HepG2 (cell line): ENCODE measurements at regions not wholly inside any gene's neighbourhood (a gene's known extent, or its start where the extent isn't known, plus 50 kb on each side); places are given as distances from the start of the nearest gene placed in this dataset.

Experiments used
- ATAC-seq: fragments of 200-7000 bp; cut with Tn5 transposase; 3 replicates; pipeline ENCODE4 v1.9.1; 2020; ENCODE audit warnings: mild to moderate bottlenecking, moderate library complexity
- BruUV-seq: library from RNA; stranded (reverse); fragments of 400-500 nt; replicated peaks from 2 replicates; lab custom pipeline; 2021; lab: Mats Ljungman, UMichigan
- CTCF ChIA-PET: fragments of 300-600 bp; formaldehyde crosslinking; extraction: SDS; loops from one replicate; lab custom pipeline; 2021; ENCODE audit warnings: low total read pairs, inconsistent platforms, low intra/inter-chr PET ratio; lab: Yijun Ruan, JAX
- POLR2A ChIA-PET: fragments of 350-600 bp; sonication (Branson Sonifier 250); formaldehyde crosslinking; loops from one replicate; lab custom pipeline; 2020; ENCODE audit warnings: antibody characterized with exemption, inconsistent platforms; lab: Yijun Ruan, JAX
- DNase-seq: peaks from one replicate; pipeline ENCODE4 v3.0.0-alpha.2; 2015; ENCODE audit warnings: low spot score
- FAIRE-seq: peaks from 3 replicates; lab custom pipeline; 2011; peaks lifted over from hg19 to GRCh38; lab: Jason Lieb, UNC
- H2AFZ ChIP-seq: one replicate; pipeline ENCODE4 v1.6.1; 2011; ENCODE audit warnings: low read length, inconsistent platforms
- H3K27ac ChIP-seq: fragments of 300-600 bp; 3 replicates; pipeline ENCODE4 v1.8.0; 2011; ENCODE audit warnings: mixed run types, mild to moderate bottlenecking, mixed read lengths, low read length, inconsistent platforms; ENCODE audit not compliant: insufficient read depth; ENCODE audit errors: extremely low read length
- H3K27me3 ChIP-seq, 2 experiments: fragments of 200-600 bp in 1 of 2; 2 replicates in 1 of 2; 3 replicates in 1 of 2; pipeline versions ENCODE4 v1.6.0 to v1.8.0; 2011; ENCODE audit warnings: low read length in 2 of 2, mild to moderate bottlenecking in 2 of 2, moderate library complexity in 2 of 2, inconsistent platforms in 1 of 2; ENCODE audit not compliant: insufficient read depth in 2 of 2, control insufficient read depth in 1 of 2
- H3K36me3 ChIP-seq, 2 experiments: fragments of 200-600 bp in 1 of 2; replicated peaks in 1 of 2; 2 replicates in 1 of 2; 3 replicates in 1 of 2; pipeline versions ENCODE4 v1.5.1 to v1.8.0; 2011; ENCODE audit warnings: low read length in 2 of 2, inconsistent platforms in 1 of 2; ENCODE audit not compliant: insufficient read depth in 2 of 2, control insufficient read depth in 1 of 2
- H3K4me1 ChIP-seq: 2 replicates; pipeline ENCODE4 v1.5.1; 2012; ENCODE audit warnings: low read length, inconsistent platforms; ENCODE audit not compliant: insufficient read depth
- H3K4me2 ChIP-seq: 2 replicates; pipeline ENCODE4 v1.6.0; 2011; ENCODE audit warnings: low read depth, low read length, inconsistent platforms
- H3K4me3 ChIP-seq, 3 experiments: fragments of 200-600 bp in 1 of 3; sonication (generic), shearing (Covaris generic) in 1 of 3; replicated peaks in 1 of 3; 2 replicates each; pipeline ENCODE4 v1.5.1; 2011 to 2016; ENCODE audit warnings: low read length in 3 of 3, inconsistent platforms in 2 of 3, low read depth in 2 of 3, mild to moderate bottlenecking in 2 of 3, control low read depth in 1 of 3, mixed read lengths in 1 of 3; ENCODE audit not compliant: insufficient read depth in 1 of 3
- H3K79me2 ChIP-seq: one replicate; pipeline ENCODE4 v1.6.1; 2011; ENCODE audit warnings: low read length, inconsistent platforms; ENCODE audit not compliant: insufficient read depth
- H3K9ac ChIP-seq: 2 replicates; pipeline ENCODE4 v1.6.0; 2011; ENCODE audit warnings: mild to moderate bottlenecking, low read depth, low read length, inconsistent platforms; ENCODE audit not compliant: insufficient read depth
- H3K9me3 ChIP-seq: 2 replicates; pipeline ENCODE4 v1.5.1; 2012; ENCODE audit warnings: mild to moderate bottlenecking, low read length
- H4K20me1 ChIP-seq: 2 replicates; pipeline ENCODE4 v1.6.0; 2011; ENCODE audit warnings: inconsistent platforms, mild to moderate bottlenecking, low read length, moderate library complexity; ENCODE audit not compliant: insufficient read depth
- CHD4 ChIP-seq: fragments of 200-600 bp; sonication (generic); IDR thresholded peaks from 2 replicates; pipeline ENCODE4 v1.7.0; 2017; ENCODE audit warnings: mild to moderate bottlenecking, low read length, borderline replicate concordance
- DMAP1 ChIP-seq: IDR thresholded peaks from 2 replicates; pipeline ENCODE4 v1.6.1; 2016
- ELK4 ChIP-seq: sonication (generic); formaldehyde crosslinking; IDR thresholded peaks from 2 replicates; pipeline ENCODE4 v1.9.0; 2021; ENCODE audit warnings: missing genetic modification reagents, borderline replicate concordance
- KMT2A ChIP-seq: sonication (generic); formaldehyde crosslinking; IDR thresholded peaks from 2 replicates; pipeline ENCODE4 v1.4.0; 2020; ENCODE audit warnings: missing genetic modification reagents
- MIXL1 ChIP-seq: IDR thresholded peaks from 2 replicates; pipeline ENCODE4 v1.6.1; 2016
- MTA1 ChIP-seq: sonication (generic); formaldehyde crosslinking; IDR thresholded peaks from 2 replicates; pipeline ENCODE4 v1.4.0; 2020; ENCODE audit warnings: missing genetic modification reagents, mild to moderate bottlenecking, borderline replicate concordance
- PHF5A ChIP-seq: IDR thresholded peaks from one replicate; pipeline ENCODE4 v1.6.1; 2018; ENCODE audit warnings: low read depth, missing genetic modification reagents; ENCODE audit not compliant: unreplicated experiment
- PRPF4 ChIP-seq: fragments of 200-400 bp; formaldehyde crosslinking; IDR thresholded peaks from 2 replicates; pipeline ENCODE4 v1.6.1; 2016; ENCODE audit warnings: low read length, low read depth; ENCODE audit not compliant: poor library complexity, severe bottlenecking
- WIZ ChIP-seq: sonication (generic); formaldehyde crosslinking; IDR thresholded peaks from 2 replicates; pipeline ENCODE4 v1.5.1; 2020; ENCODE audit warnings: mild to moderate bottlenecking, missing genetic modification reagents
- ZBTB10 ChIP-seq: sonication (generic); formaldehyde crosslinking; IDR thresholded peaks from 2 replicates; pipeline ENCODE4 v1.4.0; 2020; ENCODE audit warnings: missing genetic modification reagents, borderline replicate concordance
- ZNF234 ChIP-seq: sonication (generic); formaldehyde crosslinking; conservative IDR thresholded peaks from 2 replicates; pipeline ENCODE4 v1.5.1; 2020; ENCODE audit warnings: mild to moderate bottlenecking, missing genetic modification reagents
- ZNF326 ChIP-seq: sonication (generic); formaldehyde crosslinking; IDR thresholded peaks from 2 replicates; pipeline ENCODE4 v1.4.0; 2020; ENCODE audit warnings: missing genetic modification reagents, borderline replicate concordance
- ZNF33B ChIP-seq: sonication (generic); formaldehyde crosslinking; IDR thresholded peaks from 2 replicates; pipeline ENCODE4 v1.5.1; 2020; ENCODE audit warnings: mild to moderate bottlenecking, missing genetic modification reagents
- ZNF414 ChIP-seq: sonication (generic); formaldehyde crosslinking; IDR thresholded peaks from 2 replicates; pipeline ENCODE4 v1.5.0; 2020; ENCODE audit warnings: missing genetic modification reagents
- ZNF619 ChIP-seq: sonication (generic); formaldehyde crosslinking; IDR thresholded peaks from 2 replicates; pipeline ENCODE4 v1.4.0; 2020; ENCODE audit warnings: mild to moderate bottlenecking, missing genetic modification reagents
- ZNF772 ChIP-seq: sonication (generic); formaldehyde crosslinking; IDR thresholded peaks from 2 replicates; pipeline ENCODE4 v1.5.0; 2020; ENCODE audit warnings: mild to moderate bottlenecking, missing genetic modification reagents
- WGBS: methylation state at CpG from one replicate; pipeline ENCODE4 v1.1.6; 2017; ENCODE audit warnings: low lambda C conversion rate; 5-methylcytosine and 5-hydroxymethylcytosine counted together
- in situ Hi-C: cut with HindIII; loops from 2 replicates; pipeline ENCODE4 v1.10.0; 2017; ENCODE audit warnings: low pct_unique_long_range_greater_than_20kb; ENCODE audit not compliant: extremely low pct_ligation_motif_present
- intact Hi-C: fragments of 100-400 bp; cut with micrococcal nuclease; formaldehyde crosslinking; loops from one replicate; pipeline ENCODE4 v1.10.0; 2022; ENCODE audit not compliant: unreplicated experiment

GRCh38 chr15:67907184-67907723, 67.4 kb upstream of the RNU6-1 start:
- H3K4me2 ChIP-seq, result no peak overlapping the region
- CTCF ChIA-PET, result interaction anchor here (1.5 kb wide), 1 partner anchor 44 kb away, joined by 4 read pairs; no protein-coding TSS in a partner anchor
- 98% methylated on average over 2 of the region's 2 CpGs for WGBS
- peaks cover 12% of the 10 kb centered on the region for H3K9me3 ChIP-seq
- intact Hi-C loops, result no loop called here
- POLR2A ChIA-PET, result no interaction called here
- H3K9ac ChIP-seq, result no peak overlapping the region
- no peak for FAIRE-seq
- peaks cover 36% of the 10 kb centered on the region for H3K4me1 ChIP-seq
- H2AFZ ChIP-seq, result no peak overlapping the region
- DNase-seq, result no peak
- no TSS peak for BruUV-seq
- TF ChIP-seq ZNF326 (CRISPR knock-in tag) (no peak), ZNF619 (CRISPR knock-in tag) (no peak), ZNF414 (no peak), WIZ (no peak)
- no peaks in the 10 kb centered on the region for H3K79me2 ChIP-seq
- H3K36me3 ChIP-seq, result no peaks in the 10 kb centered on the region
- H3K4me3 ChIP-seq, result no peak overlapping the region
- no peaks in the 10 kb centered on the region for H4K20me1 ChIP-seq
- in situ Hi-C loops, result no loop called here
- H3K27ac ChIP-seq, result no peak overlapping the region
- ATAC-seq, result no peak
- no peaks in the 10 kb centered on the region for H3K27me3 ChIP-seq

GRCh38 chr15:67908756-67909155, 68.9 kb upstream of the RNU6-1 start:
- intact Hi-C loops, result no loop called here
- no peak for DNase-seq
- Histone ChIP-seq H3K79me2 (no peaks in the 10 kb centered on the region), H2AFZ (no peak overlapping the region), H3K4me1 (peaks cover 47% of the 10 kb centered on the region), H3K4me2 (no peak overlapping the region), H3K9me3 (peaks cover 12% of the 10 kb centered on the region), H4K20me1 (no peaks in the 10 kb centered on the region), H3K27ac (no peak overlapping the region), H3K4me3 (no peak overlapping the region), H3K27me3 (no peaks in the 10 kb centered on the region), H3K36me3 (no peaks in the 10 kb centered on the region), H3K9ac (no peak overlapping the region)
- in situ Hi-C loops, result no loop called here
- POLR2A ChIA-PET, result no interaction called here
- no peak for ATAC-seq
- no TSS peak for BruUV-seq
- no peak for FAIRE-seq
- CTCF ChIA-PET, result no interaction called here
- WGBS, result 81% methylated on average over 2 of the region's 2 CpGs
- TF ChIP-seq PRPF4 (no peak), ZNF33B (CRISPR knock-in tag) (no peak), CHD4 (no peak), ZNF234 (CRISPR knock-in tag) (no peak), ZNF772 (no peak), MTA1 (CRISPR knock-in tag) (no peak), ELK4 (CRISPR knock-in tag) (no peak), KMT2A (CRISPR knock-in tag) (no peak), ZBTB10 (CRISPR knock-in tag) (no peak), MIXL1 (CRISPR knock-in tag) (no peak), DMAP1 (no peak), PHF5A (no peak)
